WTC11 (cell line): ENCODE measurements at regions not wholly inside any gene's neighbourhood (a gene's known extent, or its start where the extent isn't known, plus 50 kb on each side); places are given as distances from the start of the nearest gene placed in this dataset.
"Not testable (repeated sequence)": the region's sequence is repeated elsewhere in the genome, so short reads cannot be mapped to it uniquely, and the experiment has no call there.

Experiments
- ATAC-seq: fragments of 200-7000 bp; cut with Tn5 transposase; 2 replicates; pipeline ENCODE4 v1.10.0; 2021; ENCODE audit warnings: mild to moderate bottlenecking, moderate library complexity
- CTCF ChIA-PET: fragments of 300-600 bp; sonication (Branson Sonifier 250); formaldehyde crosslinking; loops from one replicate; lab custom pipeline; 2021; ENCODE audit warnings: antibody characterized with exemption; lab: Charles Lee
- POLR2A ChIA-PET: fragments of 350-600 bp; sonication (Branson Sonifier 250); formaldehyde crosslinking; loops from one replicate; lab custom pipeline; 2021; ENCODE audit warnings: antibody characterized with exemption; lab: Charles Lee
- DNase-seq: peaks from one replicate; pipeline ENCODE4 v3.0.0; 2021; ENCODE audit warnings: low spot score
- H3K27ac Mint-ChIP-seq: 2 replicates; pipeline ENCODE4 v1.8.0; 2021; ENCODE audit warnings: mixed read lengths
- H3K27me3 Mint-ChIP-seq: 2 replicates; pipeline ENCODE4 v1.8.0; 2021; ENCODE audit warnings: low read depth, mild to moderate bottlenecking, moderate library complexity, mixed read lengths
- H3K36me3 Mint-ChIP-seq: 2 replicates; pipeline ENCODE4 v1.8.0; 2021; ENCODE audit warnings: mixed read lengths
- H3K4me1 Mint-ChIP-seq: 2 replicates; pipeline ENCODE4 v1.8.0; 2022; ENCODE audit warnings: mixed read lengths
- H3K4me3 Mint-ChIP-seq: 2 replicates; pipeline ENCODE4 v1.8.0; 2021; ENCODE audit warnings: mild to moderate bottlenecking, moderate library complexity, mixed read lengths
- H3K9me3 Mint-ChIP-seq: 2 replicates; pipeline ENCODE4 v1.8.0; 2021; ENCODE audit warnings: mixed read lengths
- IRF2 ChIP-seq: sonication (generic); formaldehyde crosslinking; IDR thresholded peaks from 2 replicates; pipeline ENCODE4 v1.8.0; 2022; ENCODE audit warnings: low read depth, missing genetic modification reagents, borderline replicate concordance
- JAZF1 ChIP-seq: fragments of 250-450 bp; sonication (Bioruptor Pico); IDR thresholded peaks from 2 replicates; pipeline ENCODE4 v1.9.0; 2021; ENCODE audit warnings: moderate library complexity, mild to moderate bottlenecking, inconsistent platforms
- KAT7 ChIP-seq: sonication (generic); formaldehyde crosslinking; IDR thresholded peaks from 2 replicates; pipeline ENCODE4 v1.8.1; 2023; ENCODE audit warnings: missing genetic modification reagents, mild to moderate bottlenecking, borderline replicate concordance
- NFATC4 ChIP-seq: fragments of 250-450 bp; sonication (Bioruptor Pico); IDR thresholded peaks from 2 replicates; pipeline ENCODE4 v1.9.0; 2021; ENCODE audit warnings: mild to moderate bottlenecking
- NR2C2 ChIP-seq: sonication (generic); formaldehyde crosslinking; IDR thresholded peaks from 2 replicates; pipeline ENCODE4 v1.8.0; 2022; ENCODE audit warnings: mild to moderate bottlenecking, missing genetic modification reagents
- NR3C1 ChIP-seq: sonication (generic); formaldehyde crosslinking; conservative IDR thresholded peaks from 2 replicates; pipeline ENCODE4 v1.8.1; 2023; ENCODE audit warnings: low read depth, mild to moderate bottlenecking, missing genetic modification reagents
- SOX15 ChIP-seq: fragments of 250-450 bp; sonication (Bioruptor Pico); IDR thresholded peaks from 2 replicates; pipeline ENCODE4 v1.9.0; 2021; ENCODE audit warnings: mild to moderate bottlenecking
- TP53 ChIP-seq: sonication (generic); formaldehyde crosslinking; IDR thresholded peaks from 2 replicates; pipeline ENCODE4 v1.8.1; 2023; ENCODE audit warnings: mild to moderate bottlenecking, missing genetic modification reagents
- ZNF121 ChIP-seq: sonication (generic); formaldehyde crosslinking; IDR thresholded peaks from 2 replicates; pipeline ENCODE4 v1.8.0; 2023; ENCODE audit warnings: missing genetic modification reagents
- TF ChIP-seq, protein P1 (sequence below): fragments of 250-450 bp; sonication (Bioruptor Pico); IDR thresholded peaks from 2 replicates; pipeline ENCODE4 v1.9.0; 2021; ENCODE audit warnings: mild to moderate bottlenecking, borderline replicate concordance
- TF ChIP-seq, protein P2 (sequence below): fragments of 250-450 bp; sonication (Bioruptor Pico); IDR thresholded peaks from 2 replicates; pipeline ENCODE4 v1.9.0; 2021; ENCODE audit warnings: moderate library complexity, mild to moderate bottlenecking, inconsistent platforms, borderline replicate concordance
- TF ChIP-seq, protein P3 (sequence below): sonication (generic); formaldehyde crosslinking; IDR thresholded peaks from 2 replicates; pipeline ENCODE4 v1.8.1; 2023; ENCODE audit warnings: mild to moderate bottlenecking, missing genetic modification reagents, moderate library complexity
- TF ChIP-seq, protein P4 (sequence below): sonication (generic); formaldehyde crosslinking; IDR thresholded peaks from 2 replicates; pipeline ENCODE4 v1.8.1; 2023; ENCODE audit warnings: mild to moderate bottlenecking, moderate library complexity, missing genetic modification reagents
- TF ChIP-seq, protein P5 (sequence below): fragments of 250-450 bp; sonication (Bioruptor Pico); IDR thresholded peaks from 2 replicates; pipeline ENCODE4 v1.9.0; 2021; ENCODE audit warnings: mild to moderate bottlenecking
- TF ChIP-seq, protein P6 (sequence below): sonication (generic); formaldehyde crosslinking; IDR thresholded peaks from 2 replicates; pipeline ENCODE4 v1.8.0; 2023; ENCODE audit warnings: mild to moderate bottlenecking, missing genetic modification reagents

DNA sequence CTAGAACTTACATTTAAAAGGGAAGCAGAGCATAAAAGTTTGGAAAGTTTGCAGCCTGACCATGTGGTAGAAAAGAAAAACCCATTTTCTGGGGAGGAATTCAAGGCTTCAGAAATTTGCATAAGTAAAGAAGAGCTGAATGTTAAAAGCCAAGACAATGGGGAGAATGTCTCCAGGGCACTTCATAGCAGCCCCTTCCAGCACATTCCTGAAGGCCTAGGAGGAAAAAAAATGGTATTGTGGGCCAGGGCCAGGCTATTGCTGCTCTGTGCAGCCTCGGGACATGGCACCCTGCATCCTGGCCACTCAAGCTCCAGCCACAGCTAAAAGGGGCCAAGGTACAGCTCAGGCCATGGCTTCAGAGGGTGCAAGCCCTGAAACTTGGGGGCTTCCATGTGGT lies 474.2 kb upstream of the MDGA2 start:
- Mint-ChIP-seq H3K4me1 (peaks cover 19% of the 10 kb centered on the region), H3K9me3 (peaks cover 38% of the 10 kb centered on the region), H3K36me3 (peaks cover 26% of the 10 kb centered on the region), H3K27ac (peak overlapping the region; percentile 2; the same call in 1 of the 2 replicates)
- H3K4me3 Mint-ChIP-seq, DNase-seq, H3K27me3 Mint-ChIP-seq, POLR2A ChIA-PET, CTCF ChIA-PET: not testable (repeated sequence)
- peak; percentile 77 for ATAC-seq

DNA sequence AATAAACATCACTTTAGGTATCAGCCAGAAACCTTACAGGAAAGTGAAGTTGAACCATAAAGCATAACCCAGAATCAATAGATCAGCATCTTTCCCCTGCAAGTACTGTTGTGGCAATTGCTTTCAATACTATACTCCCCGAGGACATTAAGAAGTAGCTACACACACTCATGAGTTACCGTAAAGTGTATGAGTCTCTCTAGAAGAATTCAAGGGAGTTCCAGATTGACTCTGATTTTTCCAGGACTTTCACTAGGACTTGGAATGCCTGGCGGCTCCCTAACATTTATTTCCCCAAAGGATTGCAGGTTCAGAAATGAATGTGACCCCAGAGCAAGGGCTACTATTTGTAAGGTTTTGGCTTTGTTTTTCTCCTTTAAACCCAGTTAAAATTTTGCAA lies 465.4 kb upstream of the MDGA2 start:
- no peak overlapping the region for H3K4me3 Mint-ChIP-seq

More for the DNA sequence above, 465.4 kb upstream of the MDGA2 start:
- TF ChIP-seq IRF2 (CRISPR knock-in tag): no peak
- TF ChIP-seq, protein P1, sequence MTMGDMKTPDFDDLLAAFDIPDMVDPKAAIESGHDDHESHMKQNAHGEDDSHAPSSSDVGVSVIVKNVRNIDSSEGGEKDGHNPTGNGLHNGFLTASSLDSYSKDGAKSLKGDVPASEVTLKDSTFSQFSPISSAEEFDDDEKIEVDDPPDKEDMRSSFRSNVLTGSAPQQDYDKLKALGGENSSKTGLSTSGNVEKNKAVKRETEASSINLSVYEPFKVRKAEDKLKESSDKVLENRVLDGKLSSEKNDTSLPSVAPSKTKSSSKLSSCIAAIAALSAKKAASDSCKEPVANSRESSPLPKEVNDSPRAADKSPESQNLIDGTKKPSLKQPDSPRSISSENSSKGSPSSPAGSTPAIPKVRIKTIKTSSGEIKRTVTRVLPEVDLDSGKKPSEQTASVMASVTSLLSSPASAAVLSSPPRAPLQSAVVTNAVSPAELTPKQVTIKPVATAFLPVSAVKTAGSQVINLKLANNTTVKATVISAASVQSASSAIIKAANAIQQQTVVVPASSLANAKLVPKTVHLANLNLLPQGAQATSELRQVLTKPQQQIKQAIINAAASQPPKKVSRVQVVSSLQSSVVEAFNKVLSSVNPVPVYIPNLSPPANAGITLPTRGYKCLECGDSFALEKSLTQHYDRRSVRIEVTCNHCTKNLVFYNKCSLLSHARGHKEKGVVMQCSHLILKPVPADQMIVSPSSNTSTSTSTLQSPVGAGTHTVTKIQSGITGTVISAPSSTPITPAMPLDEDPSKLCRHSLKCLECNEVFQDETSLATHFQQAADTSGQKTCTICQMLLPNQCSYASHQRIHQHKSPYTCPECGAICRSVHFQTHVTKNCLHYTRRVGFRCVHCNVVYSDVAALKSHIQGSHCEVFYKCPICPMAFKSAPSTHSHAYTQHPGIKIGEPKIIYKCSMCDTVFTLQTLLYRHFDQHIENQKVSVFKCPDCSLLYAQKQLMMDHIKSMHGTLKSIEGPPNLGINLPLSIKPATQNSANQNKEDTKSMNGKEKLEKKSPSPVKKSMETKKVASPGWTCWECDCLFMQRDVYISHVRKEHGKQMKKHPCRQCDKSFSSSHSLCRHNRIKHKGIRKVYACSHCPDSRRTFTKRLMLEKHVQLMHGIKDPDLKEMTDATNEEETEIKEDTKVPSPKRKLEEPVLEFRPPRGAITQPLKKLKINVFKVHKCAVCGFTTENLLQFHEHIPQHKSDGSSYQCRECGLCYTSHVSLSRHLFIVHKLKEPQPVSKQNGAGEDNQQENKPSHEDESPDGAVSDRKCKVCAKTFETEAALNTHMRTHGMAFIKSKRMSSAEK: no peak
- TF ChIP-seq NFATC4 (CRISPR knock-in tag): no peak
- no peak for TF ChIP-seq KAT7 (CRISPR knock-in tag)
- no peak for TF ChIP-seq TP53
- no peak for TF ChIP-seq ZNF121 (CRISPR knock-in tag)
- no peak for TF ChIP-seq NR3C1 (CRISPR knock-in tag)
- TF ChIP-seq, protein P2, sequence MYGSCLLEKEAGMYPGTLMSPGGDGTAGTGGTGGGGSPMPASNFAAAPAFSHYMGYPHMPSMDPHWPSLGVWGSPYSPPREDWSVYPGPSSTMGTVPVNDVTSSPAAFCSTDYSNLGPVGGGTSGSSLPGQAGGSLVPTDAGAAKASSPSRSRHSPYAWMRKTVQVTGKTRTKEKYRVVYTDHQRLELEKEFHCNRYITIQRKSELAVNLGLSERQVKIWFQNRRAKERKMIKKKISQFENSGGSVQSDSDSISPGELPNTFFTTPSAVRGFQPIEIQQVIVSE (CRISPR knock-in tag): no peak
- TF ChIP-seq, protein P3, sequence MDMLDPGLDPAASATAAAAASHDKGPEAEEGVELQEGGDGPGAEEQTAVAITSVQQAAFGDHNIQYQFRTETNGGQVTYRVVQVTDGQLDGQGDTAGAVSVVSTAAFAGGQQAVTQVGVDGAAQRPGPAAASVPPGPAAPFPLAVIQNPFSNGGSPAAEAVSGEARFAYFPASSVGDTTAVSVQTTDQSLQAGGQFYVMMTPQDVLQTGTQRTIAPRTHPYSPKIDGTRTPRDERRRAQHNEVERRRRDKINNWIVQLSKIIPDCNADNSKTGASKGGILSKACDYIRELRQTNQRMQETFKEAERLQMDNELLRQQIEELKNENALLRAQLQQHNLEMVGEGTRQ (CRISPR knock-in tag): no peak
- no peak for TF ChIP-seq JAZF1 (CRISPR knock-in tag)
- no peak for TF ChIP-seq SOX15 (CRISPR knock-in tag)
- TF ChIP-seq, protein P4, sequence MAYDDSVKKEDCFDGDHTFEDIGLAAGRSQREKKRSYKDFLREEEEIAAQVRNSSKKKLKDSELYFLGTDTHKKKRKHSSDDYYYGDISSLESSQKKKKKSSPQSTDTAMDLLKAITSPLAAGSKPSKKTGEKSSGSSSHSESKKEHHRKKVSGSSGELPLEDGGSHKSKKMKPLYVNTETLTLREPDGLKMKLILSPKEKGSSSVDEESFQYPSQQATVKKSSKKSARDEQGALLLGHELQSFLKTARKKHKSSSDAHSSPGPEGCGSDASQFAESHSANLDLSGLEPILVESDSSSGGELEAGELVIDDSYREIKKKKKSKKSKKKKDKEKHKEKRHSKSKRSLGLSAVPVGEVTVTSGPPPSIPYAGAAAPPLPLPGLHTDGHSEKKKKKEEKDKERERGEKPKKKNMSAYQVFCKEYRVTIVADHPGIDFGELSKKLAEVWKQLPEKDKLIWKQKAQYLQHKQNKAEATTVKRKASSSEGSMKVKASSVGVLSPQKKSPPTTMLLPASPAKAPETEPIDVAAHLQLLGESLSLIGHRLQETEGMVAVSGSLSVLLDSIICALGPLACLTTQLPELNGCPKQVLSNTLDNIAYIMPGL (CRISPR knock-in tag): no peak
- TF ChIP-seq, protein P5, sequence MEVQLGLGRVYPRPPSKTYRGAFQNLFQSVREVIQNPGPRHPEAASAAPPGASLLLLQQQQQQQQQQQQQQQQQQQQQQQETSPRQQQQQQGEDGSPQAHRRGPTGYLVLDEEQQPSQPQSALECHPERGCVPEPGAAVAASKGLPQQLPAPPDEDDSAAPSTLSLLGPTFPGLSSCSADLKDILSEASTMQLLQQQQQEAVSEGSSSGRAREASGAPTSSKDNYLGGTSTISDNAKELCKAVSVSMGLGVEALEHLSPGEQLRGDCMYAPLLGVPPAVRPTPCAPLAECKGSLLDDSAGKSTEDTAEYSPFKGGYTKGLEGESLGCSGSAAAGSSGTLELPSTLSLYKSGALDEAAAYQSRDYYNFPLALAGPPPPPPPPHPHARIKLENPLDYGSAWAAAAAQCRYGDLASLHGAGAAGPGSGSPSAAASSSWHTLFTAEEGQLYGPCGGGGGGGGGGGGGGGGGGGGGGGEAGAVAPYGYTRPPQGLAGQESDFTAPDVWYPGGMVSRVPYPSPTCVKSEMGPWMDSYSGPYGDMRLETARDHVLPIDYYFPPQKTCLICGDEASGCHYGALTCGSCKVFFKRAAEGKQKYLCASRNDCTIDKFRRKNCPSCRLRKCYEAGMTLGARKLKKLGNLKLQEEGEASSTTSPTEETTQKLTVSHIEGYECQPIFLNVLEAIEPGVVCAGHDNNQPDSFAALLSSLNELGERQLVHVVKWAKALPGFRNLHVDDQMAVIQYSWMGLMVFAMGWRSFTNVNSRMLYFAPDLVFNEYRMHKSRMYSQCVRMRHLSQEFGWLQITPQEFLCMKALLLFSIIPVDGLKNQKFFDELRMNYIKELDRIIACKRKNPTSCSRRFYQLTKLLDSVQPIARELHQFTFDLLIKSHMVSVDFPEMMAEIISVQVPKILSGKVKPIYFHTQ (CRISPR knock-in tag): no peak
- no peak for TF ChIP-seq NR2C2 (CRISPR knock-in tag)
- TF ChIP-seq, protein P6, sequence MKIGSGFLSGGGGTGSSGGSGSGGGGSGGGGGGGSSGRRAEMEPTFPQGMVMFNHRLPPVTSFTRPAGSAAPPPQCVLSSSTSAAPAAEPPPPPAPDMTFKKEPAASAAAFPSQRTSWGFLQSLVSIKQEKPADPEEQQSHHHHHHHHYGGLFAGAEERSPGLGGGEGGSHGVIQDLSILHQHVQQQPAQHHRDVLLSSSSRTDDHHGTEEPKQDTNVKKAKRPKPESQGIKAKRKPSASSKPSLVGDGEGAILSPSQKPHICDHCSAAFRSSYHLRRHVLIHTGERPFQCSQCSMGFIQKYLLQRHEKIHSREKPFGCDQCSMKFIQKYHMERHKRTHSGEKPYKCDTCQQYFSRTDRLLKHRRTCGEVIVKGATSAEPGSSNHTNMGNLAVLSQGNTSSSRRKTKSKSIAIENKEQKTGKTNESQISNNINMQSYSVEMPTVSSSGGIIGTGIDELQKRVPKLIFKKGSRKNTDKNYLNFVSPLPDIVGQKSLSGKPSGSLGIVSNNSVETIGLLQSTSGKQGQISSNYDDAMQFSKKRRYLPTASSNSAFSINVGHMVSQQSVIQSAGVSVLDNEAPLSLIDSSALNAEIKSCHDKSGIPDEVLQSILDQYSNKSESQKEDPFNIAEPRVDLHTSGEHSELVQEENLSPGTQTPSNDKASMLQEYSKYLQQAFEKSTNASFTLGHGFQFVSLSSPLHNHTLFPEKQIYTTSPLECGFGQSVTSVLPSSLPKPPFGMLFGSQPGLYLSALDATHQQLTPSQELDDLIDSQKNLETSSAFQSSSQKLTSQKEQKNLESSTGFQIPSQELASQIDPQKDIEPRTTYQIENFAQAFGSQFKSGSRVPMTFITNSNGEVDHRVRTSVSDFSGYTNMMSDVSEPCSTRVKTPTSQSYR (CRISPR knock-in tag): no peak
- Mint-ChIP-seq H3K27ac (no peak overlapping the region), H3K9me3 (peaks cover 9% of the 10 kb centered on the region), H3K36me3 (0 out of 2 replicates have a peak, but pooled peaks cover 2% of the 10 kb centered on the region), H3K4me1 (peaks cover 18% of the 10 kb centered on the region), H3K27me3 (no peaks in the 10 kb centered on the region)
- CTCF ChIA-PET: no interaction called here
- DNase-seq: no peak
- ATAC-seq: no peak
- POLR2A ChIA-PET: no interaction called here
